HUES48 (cell line): ENCODE measurements at regions not wholly inside any gene's neighbourhood (a gene's known extent, or its start where the extent isn't known, plus 50 kb on each side); places are given as distances from the start of the nearest gene placed in this dataset.
"Not testable (repeated sequence)": the region's sequence is repeated elsewhere in the genome, so short reads cannot be mapped to it uniquely, and the experiment has no call there.

Source experiments
- H3K27ac ChIP-seq: one replicate; pipeline ENCODE4 v1.7.0; 2013; ENCODE audit warnings: low read depth, low read length, inconsistent platforms
- H3K27me3 ChIP-seq: 2 replicates; pipeline ENCODE4 v1.6.1; 2013; ENCODE audit warnings: mild to moderate bottlenecking, low read length; ENCODE audit not compliant: control insufficient read depth, insufficient read depth
- H3K36me3 ChIP-seq: 2 replicates; pipeline ENCODE4 v1.6.1; 2013; ENCODE audit warnings: low read length; ENCODE audit not compliant: control insufficient read depth, insufficient read depth
- H3K4me1 ChIP-seq: 2 replicates; pipeline ENCODE4 v1.6.1; 2013; ENCODE audit warnings: mild to moderate bottlenecking, low read length; ENCODE audit not compliant: control insufficient read depth, insufficient read depth
- H3K4me3 ChIP-seq: 2 replicates; pipeline ENCODE4 v1.5.1; 2013; ENCODE audit warnings: mild to moderate bottlenecking, low read depth, low read length
- H3K9ac ChIP-seq: 2 replicates; pipeline ENCODE4 v1.6.1; 2013; ENCODE audit warnings: mild to moderate bottlenecking, low read depth, low read length, moderate library complexity
- H3K9me3 ChIP-seq: 2 replicates; pipeline ENCODE4 v1.6.1; 2013; ENCODE audit warnings: low read length; ENCODE audit not compliant: control insufficient read depth, insufficient read depth

GRCh38 chrX:95549552-95549951 is 1135.1 kb upstream of the DIAPH2 start:
- H3K9me3 ChIP-seq: peaks cover 18% of the 10 kb centered on the region
- H3K36me3 ChIP-seq, H3K9ac ChIP-seq, H3K4me3 ChIP-seq, H3K4me1 ChIP-seq, H3K27me3 ChIP-seq, H3K27ac ChIP-seq: not testable (repeated sequence)

- no peak overlapping the region for H3K4me3 ChIP-seq
- no peaks in the 10 kb centered on the region for H3K9me3 ChIP-seq
- no peaks in the 10 kb centered on the region for H3K27me3 ChIP-seq
- no peak overlapping the region for H3K9ac ChIP-seq
- H3K27ac ChIP-seq: no peak overlapping the region
- H3K36me3 ChIP-seq: no peaks in the 10 kb centered on the region
- H3K4me1 ChIP-seq: no peaks in the 10 kb centered on the region
Observed at GRCh38 chrX:95585321-95585720, 1099.3 kb upstream of the DIAPH2 start.

GRCh38 chrX:95612350-95612749 is 1072.3 kb upstream of the DIAPH2 start:
- H3K4me3 ChIP-seq: no peak overlapping the region
- no peak overlapping the region for H3K27ac ChIP-seq
- H3K9ac ChIP-seq: no peak overlapping the region
- no peaks in the 10 kb centered on the region for H3K27me3 ChIP-seq
- no peaks in the 10 kb centered on the region for H3K4me1 ChIP-seq
- H3K9me3 ChIP-seq: no peaks in the 10 kb centered on the region
- H3K36me3 ChIP-seq: no peaks in the 10 kb centered on the region

GRCh38 chrX:95622200-95622599 is 1062.4 kb upstream of the DIAPH2 start:
- no peak overlapping the region for H3K9ac ChIP-seq
- no peaks in the 10 kb centered on the region for H3K27me3 ChIP-seq
- H3K4me1 ChIP-seq: no peaks in the 10 kb centered on the region

GRCh38 chrX:95626748-95627147 is 1057.9 kb upstream of the DIAPH2 start:
- no peak overlapping the region for H3K4me3 ChIP-seq
- H3K27me3 ChIP-seq: no peaks in the 10 kb centered on the region
- peaks cover 42% of the 10 kb centered on the region for H3K9me3 ChIP-seq
- no peaks in the 10 kb centered on the region for H3K4me1 ChIP-seq
- H3K9ac ChIP-seq: no peak overlapping the region
- H3K36me3 ChIP-seq: no peaks in the 10 kb centered on the region
- H3K27ac ChIP-seq: no peak overlapping the region

More at GRCh38 chrX:95622200-95622599, 1062.4 kb upstream of the DIAPH2 start:
- Histone ChIP-seq H3K27ac (no peak overlapping the region), H3K9me3 (0 out of 2 replicates have a peak, but pooled peaks cover 4% of the 10 kb centered on the region), H3K36me3 (no peaks in the 10 kb centered on the region), H3K4me3 (no peak overlapping the region)

- Histone ChIP-seq H3K9me3 (peaks cover 56% of the 10 kb centered on the region), H3K4me3 (peak overlapping the region; percentile 6; the same call in 1 of the 2 replicates), H3K4me1 (no peaks in the 10 kb centered on the region), H3K9ac (no peak overlapping the region), H3K27ac (no peak overlapping the region), H3K36me3 (no peaks in the 10 kb centered on the region), H3K27me3 (no peaks in the 10 kb centered on the region)
Observed at GRCh38 chrX:95628796-95629195, 1055.8 kb upstream of the DIAPH2 start.

GRCh38 chrX:95629737-95630136 is 1054.9 kb upstream of the DIAPH2 start:
- Histone ChIP-seq H3K27ac (no peak overlapping the region), H3K27me3 (no peaks in the 10 kb centered on the region), H3K9me3 (peaks cover 57% of the 10 kb centered on the region), H3K36me3 (no peaks in the 10 kb centered on the region), H3K9ac (no peak overlapping the region), H3K4me1 (no peaks in the 10 kb centered on the region), H3K4me3 (no peak overlapping the region; the same call in 1 of the 2 replicates)

- Histone ChIP-seq H3K4me1 (no peaks in the 10 kb centered on the region), H3K36me3 (no peaks in the 10 kb centered on the region), H3K9me3 (no peaks in the 10 kb centered on the region), H3K9ac (no peak overlapping the region), H3K27me3 (peaks cover 5% of the 10 kb centered on the region; the same call in 1 of the 2 replicates), H3K4me3 (no peak overlapping the region), H3K27ac (no peak overlapping the region)
Observed at GRCh38 chrX:95640226-95640625, 1044.4 kb upstream of the DIAPH2 start.

- no peaks in the 10 kb centered on the region for H3K4me1 ChIP-seq
- H3K27ac ChIP-seq: no peak overlapping the region
- H3K27me3 ChIP-seq: no peaks in the 10 kb centered on the region
- no peak overlapping the region for H3K9ac ChIP-seq
- no peaks in the 10 kb centered on the region for H3K9me3 ChIP-seq
- H3K36me3 ChIP-seq: no peaks in the 10 kb centered on the region
- H3K4me3 ChIP-seq: no peak overlapping the region
Observed at GRCh38 chrX:95645738-95646137, 1038.9 kb upstream of the DIAPH2 start.

GRCh38 chrX:95662200-95662599 is 1022.4 kb upstream of the DIAPH2 start:
- H3K9ac ChIP-seq: no peak overlapping the region
- no peak overlapping the region for H3K27ac ChIP-seq
- H3K9me3 ChIP-seq: peaks cover 6% of the 10 kb centered on the region; the same call in 1 of the 2 replicates
- no peaks in the 10 kb centered on the region for H3K4me1 ChIP-seq
- no peaks in the 10 kb centered on the region for H3K27me3 ChIP-seq
- no peak overlapping the region for H3K4me3 ChIP-seq
- no peaks in the 10 kb centered on the region for H3K36me3 ChIP-seq

- no peaks in the 10 kb centered on the region for H3K36me3 ChIP-seq
- H3K9ac ChIP-seq: no peak overlapping the region
- no peaks in the 10 kb centered on the region for H3K4me1 ChIP-seq
- H3K27ac ChIP-seq: no peak overlapping the region
- no peaks in the 10 kb centered on the region for H3K27me3 ChIP-seq
- no peak overlapping the region for H3K4me3 ChIP-seq
- H3K9me3 ChIP-seq: peaks cover 6% of the 10 kb centered on the region; the same call in 1 of the 2 replicates
Observed at GRCh38 chrX:95666056-95666455, 1018.6 kb upstream of the DIAPH2 start.

GRCh38 chrX:95675011-95675410 is 1009.6 kb upstream of the DIAPH2 start:
- Histone ChIP-seq H3K27ac (no peak overlapping the region), H3K9ac (no peak overlapping the region), H3K27me3 (no peaks in the 10 kb centered on the region), H3K9me3 (no peaks in the 10 kb centered on the region), H3K36me3 (no peaks in the 10 kb centered on the region), H3K4me3 (no peak overlapping the region), H3K4me1 (peaks cover 7% of the 10 kb centered on the region)
